Tibial nerve (tissue), 4 donors: ENCODE measurements at regions not wholly inside any gene's neighbourhood (a gene's known extent, or its start where the extent isn't known, plus 50 kb on each side); places are given as distances from the start of the nearest gene placed in this dataset.

ENCODE experiments used
- CTCF ChIP-seq, 5 experiments: fragments of 200-600 bp in 3 of 5; fragments of 450-650 bp in 2 of 5; sonication (generic) in 3 of 5; IDR thresholded peaks; one replicate each; pipeline ENCODE4 v1.5.1; 2016 to 2019; ENCODE audit warnings: antibody characterized with exemption in 5 of 5, mild to moderate bottlenecking in 3 of 5, moderate library complexity in 2 of 5
- EP300 ChIP-seq, 2 donors: sonication (generic); formaldehyde crosslinking; IDR thresholded peaks; one replicate each; pipeline ENCODE4 v1.6.1; 2017; ENCODE audit warnings: antibody characterized with exemption in 2 of 2, mild to moderate bottlenecking in 1 of 2
- POLR2A ChIP-seq, 2 donors: fragments of 450-650 bp; IDR thresholded peaks; one replicate each; pipeline ENCODE4 v1.6.1; 2017; ENCODE audit warnings: antibody characterized with exemption in 2 of 2, mild to moderate bottlenecking in 2 of 2, moderate library complexity in 2 of 2

GRCh38 chr15:53046153-53046790 lies 256.1 kb upstream of the ONECUT1 start:
- TF ChIP-seq CTCF (IDR thresholded peaks at IDR 0.05) (no peak), EP300 (IDR thresholded peaks at IDR 0.05) (no peak), POLR2A (IDR thresholded peaks at IDR 0.05) (no peak)
